SK-N-MC (cell line): ENCODE measurements at regions not wholly inside any gene's neighbourhood (a gene's known extent, or its start where the extent isn't known, plus 50 kb on each side); places are given as distances from the start of the nearest gene placed in this dataset.
"Not testable (repeated sequence)": the region's sequence is repeated elsewhere in the genome, so short reads cannot be mapped to it uniquely, and the experiment has no call there.

ENCODE experiments used
- DNase-seq: peaks from one replicate; pipeline ENCODE4 v3.0.0-alpha.2; 2011; ENCODE audit warnings: low read depth, low spot score
- H3K27ac ChIP-seq: fragments of 200-600 bp; sonication (generic); 2 replicates; pipeline ENCODE4 v1.5.1; 2016; ENCODE audit warnings: mixed run types
- H3K36me3 ChIP-seq: fragments of 200-600 bp; sonication (generic); 2 replicates; pipeline ENCODE4 v1.6.1; 2017; ENCODE audit warnings: antibody characterized with exemption, low read length, mixed read lengths; ENCODE audit not compliant: insufficient read depth
- H3K4me3 ChIP-seq: fragments of 200-600 bp; sonication (generic); 2 replicates; pipeline ENCODE4 v1.5.1; 2016
- H3K9ac ChIP-seq: fragments of 200-600 bp; sonication (generic); 2 replicates; pipeline ENCODE4 v1.8.0; 2017; ENCODE audit warnings: mixed run types, mixed read lengths; ENCODE audit not compliant: insufficient read length
- H3K9me3 ChIP-seq: fragments of 200-600 bp; sonication (generic); 2 replicates; pipeline ENCODE4 v1.6.1; 2017; ENCODE audit warnings: low read depth, mild to moderate bottlenecking, antibody characterized with exemption, low read length, moderate library complexity, mixed read lengths
- EZH2 ChIP-seq: fragments of 200-600 bp; sonication (generic); IDR thresholded peaks from one replicate; pipeline ENCODE4 v1.6.1; 2017; ENCODE audit warnings: antibody characterized with exemption
- FOXP2 ChIP-seq: optimal IDR thresholded peaks from 2 replicates; pipeline ENCODE3; 2011; ENCODE audit warnings: mild to moderate bottlenecking, moderate library complexity; ENCODE audit not compliant: insufficient read depth; ENCODE audit errors: extremely low read length, control extremely low read depth
- POLR2AphosphoS5 ChIP-seq: IDR thresholded peaks from 2 replicates; pipeline ENCODE4 v1.6.1; 2012; ENCODE audit warnings: mild to moderate bottlenecking, low read depth, low read length, borderline replicate concordance

- Histone ChIP-seq H3K36me3 (no peaks in the 10 kb centered on the region), H3K27ac (no peak overlapping the region), H3K4me3 (no peak overlapping the region), H3K9me3 (no peaks in the 10 kb centered on the region), H3K9ac (no peak overlapping the region)
- no peak for DNase-seq
- TF ChIP-seq POLR2AphosphoS5 = no peak
- TF ChIP-seq FOXP2 = no peak
- TF ChIP-seq EZH2 = no peak
These were observed 197.0 kb upstream of the DCAF8L1 start for GRCh38 chrX:28178206-28178605.

DNA sequence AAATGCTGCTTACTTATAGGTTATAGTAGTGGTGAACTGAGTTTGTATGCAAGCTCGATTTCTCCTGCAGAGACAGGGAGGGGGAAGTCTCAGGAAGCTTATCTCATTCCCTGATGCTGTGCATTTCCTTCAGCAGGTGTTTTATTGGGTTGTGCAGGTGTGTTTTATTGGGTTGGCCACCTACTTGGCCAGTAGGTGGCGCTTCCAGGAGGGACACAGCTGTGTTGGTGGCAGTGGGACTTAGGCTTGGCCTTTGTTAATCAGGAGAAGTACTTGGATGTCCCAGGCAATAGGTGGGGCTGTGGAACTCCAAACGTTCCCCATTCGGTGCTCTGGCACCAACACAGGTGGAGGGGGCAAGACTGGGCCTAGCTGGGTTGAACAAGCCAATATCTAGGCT is 196.0 kb upstream of the DCAF8L1 start:
- Histone ChIP-seq H3K36me3 (no peaks in the 10 kb centered on the region), H3K27ac (no peak overlapping the region), H3K9ac (no peak overlapping the region), H3K4me3 (no peak overlapping the region), H3K9me3 (no peaks in the 10 kb centered on the region)
- no peak for DNase-seq
- TF ChIP-seq POLR2AphosphoS5 (no peak), EZH2 (no peak), FOXP2 (no peak)

DNA sequence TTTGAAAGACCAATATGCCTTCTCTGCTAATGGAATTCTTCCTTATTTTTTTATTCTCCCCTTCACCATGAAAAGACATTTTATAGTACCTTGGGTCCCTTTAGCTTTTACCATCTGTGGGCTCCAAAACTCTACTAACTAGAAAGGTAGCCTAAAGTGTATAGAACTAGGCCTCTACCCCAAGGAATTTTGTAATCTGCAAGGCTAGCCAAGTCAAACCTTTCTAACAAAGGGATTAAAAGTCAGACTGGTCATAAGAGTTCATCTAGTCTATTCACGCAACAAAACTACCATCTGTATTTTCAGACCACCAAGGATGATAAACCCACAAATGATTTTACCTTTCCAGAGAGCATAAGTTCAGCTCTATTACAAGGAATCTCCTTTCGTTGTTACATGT is 189.5 kb upstream of the DCAF8L1 start:
- no peak overlapping the region for H3K4me3 ChIP-seq
- H3K9me3 ChIP-seq = no peaks in the 10 kb centered on the region
- H3K9ac ChIP-seq = no peak overlapping the region
- DNase-seq = no peak
- H3K27ac ChIP-seq = no peak overlapping the region
- no peaks in the 10 kb centered on the region for H3K36me3 ChIP-seq
- no peak for TF ChIP-seq FOXP2
- TF ChIP-seq EZH2 = no peak
- no peak for TF ChIP-seq POLR2AphosphoS5

GRCh38 chrX:28158019-28158777 is 176.9 kb upstream of the DCAF8L1 start:
- H3K9ac ChIP-seq = no peak overlapping the region
- no peaks in the 10 kb centered on the region for H3K36me3 ChIP-seq
- no peak overlapping the region for H3K4me3 ChIP-seq
- no peaks in the 10 kb centered on the region for H3K9me3 ChIP-seq
- no peak for DNase-seq
- H3K27ac ChIP-seq = no peak overlapping the region
- TF ChIP-seq EZH2 = no peak

GRCh38 chrX:28152263-28152662 is 171.0 kb upstream of the DCAF8L1 start:
- H3K27ac ChIP-seq, DNase-seq, H3K36me3 ChIP-seq, H3K9ac ChIP-seq, H3K4me3 ChIP-seq, H3K9me3 ChIP-seq: not testable (repeated sequence)

GRCh38 chrX:28135378-28136047 is 154.3 kb upstream of the DCAF8L1 start:
- Histone ChIP-seq H3K27ac (no peak overlapping the region), H3K9ac (no peak overlapping the region), H3K9me3 (no peaks in the 10 kb centered on the region), H3K36me3 (no peaks in the 10 kb centered on the region), H3K4me3 (no peak overlapping the region)
- no peak for DNase-seq
- TF ChIP-seq EZH2 (no peak), FOXP2 (no peak), POLR2AphosphoS5 (no peak)

- no peak for DNase-seq
- no peak overlapping the region for H3K4me3 ChIP-seq
- H3K9me3 ChIP-seq = no peaks in the 10 kb centered on the region
- H3K36me3 ChIP-seq = no peaks in the 10 kb centered on the region
- TF ChIP-seq EZH2 = no peak
- no peak for TF ChIP-seq FOXP2
- TF ChIP-seq POLR2AphosphoS5 = no peak
- H3K27ac ChIP-seq = no peak overlapping the region
- no peak overlapping the region for H3K9ac ChIP-seq
These were observed 152.5 kb upstream of the DCAF8L1 start for GRCh38 chrX:28133763-28134162.

DNA sequence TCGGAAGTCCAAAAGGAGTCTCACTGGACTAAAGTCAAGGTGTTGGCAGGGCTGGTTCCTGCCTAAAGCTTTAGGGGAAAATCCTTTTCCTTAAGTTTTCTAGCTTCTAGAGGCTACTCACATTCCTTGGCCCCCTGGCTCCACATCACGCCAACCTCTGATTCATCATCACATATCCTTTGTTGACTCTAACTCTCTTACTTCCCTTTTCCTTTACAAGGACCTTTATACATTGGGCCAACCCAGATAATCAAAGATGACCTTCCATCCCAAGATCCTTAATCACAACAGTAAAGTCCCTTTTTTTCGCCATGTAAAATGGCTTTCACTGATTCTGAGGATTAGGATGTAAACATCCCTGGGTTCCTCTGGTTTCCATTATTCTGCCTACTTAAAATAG is 146.4 kb upstream of the DCAF8L1 start:
- Histone ChIP-seq H3K4me3 (no peak overlapping the region), H3K9me3 (no peaks in the 10 kb centered on the region), H3K36me3 (no peaks in the 10 kb centered on the region), H3K27ac (no peak overlapping the region), H3K9ac (no peak overlapping the region)
- DNase-seq = no peak
- TF ChIP-seq POLR2AphosphoS5 = no peak

- no peak overlapping the region for H3K9ac ChIP-seq
- H3K9me3 ChIP-seq = no peaks in the 10 kb centered on the region
- no peak for TF ChIP-seq POLR2AphosphoS5
- no peak for TF ChIP-seq FOXP2
- TF ChIP-seq EZH2 = no peak
- H3K27ac ChIP-seq = no peak overlapping the region
- DNase-seq = no peak
- H3K36me3 ChIP-seq = no peaks in the 10 kb centered on the region
- no peak overlapping the region for H3K4me3 ChIP-seq
These were observed 145.6 kb upstream of the DCAF8L1 start for GRCh38 chrX:28126886-28127285.
